H9 (cell line): ENCODE measurements at regions not wholly inside any gene's neighbourhood (a gene's known extent, or its start where the extent isn't known, plus 50 kb on each side); places are given as distances from the start of the nearest gene placed in this dataset.

Experiments
- DNase-seq: peaks from one replicate; pipeline ENCODE4 v3.0.0-alpha.2; 2017
- H2AFZ ChIP-seq: one replicate; pipeline ENCODE4 v1.6.1; 2013; ENCODE audit warnings: mild to moderate bottlenecking, low read length, control low read depth, moderate library complexity
- H2AK5ac ChIP-seq: 2 replicates; pipeline ENCODE4 v1.6.1; 2013; ENCODE audit warnings: low read length, control low read depth, mixed read lengths; ENCODE audit not compliant: insufficient read length
- H2BK120ac ChIP-seq: one replicate; pipeline ENCODE4 v1.6.1; 2013; ENCODE audit warnings: low read depth, mild to moderate bottlenecking, low read length, control low read depth, inconsistent platforms; ENCODE audit not compliant: poor library complexity, severe bottlenecking
- H2BK12ac ChIP-seq: 2 replicates; pipeline ENCODE4 v1.6.1; 2013; ENCODE audit warnings: low read length, control low read depth, mixed read lengths, low read depth; ENCODE audit not compliant: insufficient read length
- H2BK15ac ChIP-seq: 2 replicates; pipeline ENCODE4 v1.6.1; 2013; ENCODE audit warnings: low read depth, low read length, control low read depth
- H2BK20ac ChIP-seq: one replicate; pipeline ENCODE4 v1.6.1; 2013; ENCODE audit warnings: low read depth, mild to moderate bottlenecking, low read length, control low read depth, inconsistent platforms; ENCODE audit not compliant: poor library complexity, severe bottlenecking
- H2BK5ac ChIP-seq: 2 replicates; pipeline ENCODE4 v1.6.1; 2013; ENCODE audit warnings: low read length, control low read depth, mixed read lengths; ENCODE audit not compliant: insufficient read length
- H3K14ac ChIP-seq: 2 replicates; pipeline ENCODE4 v1.6.1; 2013; ENCODE audit warnings: low read length, control low read depth; ENCODE audit not compliant: insufficient read depth
- H3K18ac ChIP-seq: 2 replicates; pipeline ENCODE4 v1.6.1; 2013; ENCODE audit warnings: low read depth, mild to moderate bottlenecking, mixed read lengths, low read length, control low read depth; ENCODE audit not compliant: insufficient read length
- H3K23ac ChIP-seq: 2 replicates; pipeline ENCODE4 v1.6.1; 2013; ENCODE audit warnings: low read length, control low read depth, mixed read lengths, low read depth; ENCODE audit not compliant: insufficient read length
- H3K23me2 ChIP-seq: 2 replicates; pipeline ENCODE4 v1.6.1; 2013; ENCODE audit warnings: low read depth, mild to moderate bottlenecking, mixed read lengths, low read length, control low read depth; ENCODE audit not compliant: insufficient read length, poor library complexity, severe bottlenecking
- H3K27ac ChIP-seq: 2 replicates; pipeline ENCODE4 v1.5.1; 2013; ENCODE audit warnings: low read length, control low read depth, mixed read lengths, low read depth; ENCODE audit not compliant: insufficient read length
- H3K27me3 ChIP-seq: 2 replicates; pipeline ENCODE4 v1.6.1; 2013; ENCODE audit warnings: low read length, control low read depth, inconsistent platforms; ENCODE audit not compliant: insufficient read depth
- H3K4ac ChIP-seq: 2 replicates; pipeline ENCODE4 v1.6.1; 2013; ENCODE audit warnings: low read depth, mild to moderate bottlenecking, control low read depth, inconsistent platforms, low read length, moderate library complexity
- H3K4me1 ChIP-seq: 2 replicates; pipeline ENCODE4 v1.6.1; 2013; ENCODE audit warnings: low read length, control low read depth, inconsistent platforms; ENCODE audit not compliant: insufficient read depth
- H3K4me2 ChIP-seq: 2 replicates; pipeline ENCODE4 v1.6.1; 2013; ENCODE audit warnings: low read length, control low read depth, mixed read lengths; ENCODE audit not compliant: insufficient read length, insufficient read depth
- H3K56ac ChIP-seq: 2 replicates; pipeline ENCODE4 v1.6.1; 2013; ENCODE audit warnings: low read depth, mild to moderate bottlenecking, mixed read lengths, low read length, control low read depth; ENCODE audit not compliant: insufficient read length
- H3K79me1 ChIP-seq: 2 replicates; pipeline ENCODE4 v1.6.1; 2013; ENCODE audit warnings: low read depth, mild to moderate bottlenecking, moderate library complexity, low read length, control low read depth, inconsistent platforms; ENCODE audit not compliant: insufficient read depth, poor library complexity, severe bottlenecking
- H3K79me2 ChIP-seq: 2 replicates; pipeline ENCODE4 v1.6.1; 2013; ENCODE audit warnings: low read length, control low read depth, inconsistent platforms; ENCODE audit not compliant: insufficient read depth
- H3K9ac ChIP-seq: 2 replicates; pipeline ENCODE4 v1.6.1; 2013; ENCODE audit warnings: low read length, control low read depth, mixed read lengths; ENCODE audit not compliant: insufficient read length; ENCODE audit errors: extremely low read depth
- H3K9me3 ChIP-seq: one replicate; pipeline ENCODE4 v1.6.1; 2013; ENCODE audit warnings: low read depth, low read length, inconsistent platforms; ENCODE audit not compliant: control insufficient read depth
- H3T11ph ChIP-seq: one replicate; pipeline ENCODE4 v1.6.1; 2013; ENCODE audit warnings: mild to moderate bottlenecking, low read length, control low read depth, inconsistent platforms
- H4K20me1 ChIP-seq: one replicate; pipeline ENCODE4 v1.6.1; 2013; ENCODE audit not compliant: control insufficient read depth, insufficient read length, insufficient read depth
- H4K5ac ChIP-seq: 2 replicates; pipeline ENCODE4 v1.6.1; 2013; ENCODE audit warnings: low read depth, mild to moderate bottlenecking, mixed read lengths, low read length, control low read depth; ENCODE audit not compliant: insufficient read length
- H4K8ac ChIP-seq: replicated peaks from 2 replicates; pipeline ENCODE4 v1.6.1; 2013; ENCODE audit warnings: low read length, control low read depth, mixed read lengths, low read depth; ENCODE audit not compliant: insufficient read length
- H4K91ac ChIP-seq: 2 replicates; pipeline ENCODE4 v1.6.1; 2013; ENCODE audit warnings: low read depth, mild to moderate bottlenecking, moderate library complexity, mixed read lengths, low read length, control low read depth; ENCODE audit not compliant: insufficient read length
- H3K27ac Mint-ChIP-seq, 3 experiments: 2 replicates in 2 of 3; 3 replicates in 1 of 3; pipeline ENCODE4 v1.8.0; 2020 to 2021; ENCODE audit warnings: mixed read lengths in 3 of 3, mild to moderate bottlenecking in 1 of 3, moderate library complexity in 1 of 3
- H3K27me3 Mint-ChIP-seq: 2 replicates; pipeline ENCODE4 v1.8.0; 2021; ENCODE audit warnings: low read depth, mild to moderate bottlenecking, moderate library complexity, mixed read lengths
- H3K36me3 Mint-ChIP-seq, 3 experiments: 2 replicates in 2 of 3; 3 replicates in 1 of 3; pipeline ENCODE4 v1.8.0; 2020 to 2021; ENCODE audit warnings: low read depth in 3 of 3, mixed read lengths in 3 of 3; ENCODE audit not compliant: insufficient read depth in 1 of 3
- H3K4me1 Mint-ChIP-seq, 2 experiments: 2 replicates each; pipeline ENCODE4 v1.8.0; 2020; ENCODE audit warnings: mixed read lengths in 2 of 2
- H3K4me3 Mint-ChIP-seq, 2 experiments: 2 replicates in 1 of 2; 3 replicates in 1 of 2; pipeline ENCODE4 v1.8.0; 2020 to 2021; ENCODE audit warnings: mild to moderate bottlenecking in 2 of 2, mixed read lengths in 2 of 2, moderate library complexity in 1 of 2
- H3K9me3 Mint-ChIP-seq, 2 experiments: 2 replicates in 1 of 2; 3 replicates in 1 of 2; pipeline ENCODE4 v1.8.0; 2020; ENCODE audit warnings: mild to moderate bottlenecking in 2 of 2, mixed read lengths in 2 of 2, moderate library complexity in 1 of 2
- CTCF ChIP-seq: fragments of 200-600 bp; sonication (generic); conservative IDR thresholded peaks from 3 replicates; pipeline ENCODE4 v1.8.0; 2021; ENCODE audit warnings: antibody characterized with exemption, mild to moderate bottlenecking
- WGBS: extraction: QIAGEN DNeasy Blood & Tissue Kit; methylation state at CpG from one replicate; pipeline ENCODE4 v1.1.7; 2013; ENCODE audit warnings: missing lambda C conversion rate, low lambda C conversion rate, mixed read lengths; ENCODE audit not compliant: insufficient read length; ENCODE audit errors: extremely low coverage; 5-methylcytosine and 5-hydroxymethylcytosine counted together

GRCh38 chr2:236985761-236986339 is 99.8 kb upstream of the COPS8 start:
- Mint-ChIP-seq H3K9me3 (peaks cover 7 to 13% of the 10 kb centered on the region in 2 experiments; a peak in 4 of 5 replicates), H3K4me1 (0 out of 4 replicates have a peak, but pooled peaks cover 0 to 3% of the 10 kb centered on the region in 2 experiments), H3K27ac (no peak overlapping the region), H3K4me3 (no peak overlapping the region), H3K27me3 (peaks cover 17% of the 10 kb centered on the region), H3K36me3 (peaks cover 0 to 13% (median 5%) of the 10 kb centered on the region in 3 experiments; a peak in 3 of 7 replicates)
- Histone ChIP-seq H3K4me1 (no peaks in the 10 kb centered on the region; the same call in 1 of the 2 replicates), H3K9me3 (no peaks in the 10 kb centered on the region), H3K14ac (no peak overlapping the region), H2BK120ac (no peak overlapping the region), H4K91ac (no peak overlapping the region), H3K23me2 (no peaks in the 10 kb centered on the region), H3K18ac (no peak overlapping the region), H2BK12ac (no peak overlapping the region), H3K4me2 (no peak overlapping the region), H2BK5ac (no peak overlapping the region), H3K4ac (no peak overlapping the region), H4K8ac (no peak overlapping the region), H2BK20ac (no peak overlapping the region), H2AK5ac (no peak overlapping the region), H2AFZ (no peak overlapping the region), H3K23ac (no peak overlapping the region), H3K79me1 (no peaks in the 10 kb centered on the region), H3K27ac (no peak overlapping the region), H4K20me1 (no peaks in the 10 kb centered on the region), H3K79me2 (no peaks in the 10 kb centered on the region), H2BK15ac (no peak overlapping the region), H3K27me3 (no peaks in the 10 kb centered on the region), H3K9ac (no peak overlapping the region), H4K5ac (no peak overlapping the region), H3T11ph (no peak overlapping the region), H3K56ac (no peak overlapping the region)
- no peak for TF ChIP-seq CTCF
- no CpG with 5 or more reads among the region's 7 CpGs for WGBS
- DNase-seq = no peak
